Left ventricle myocardium inferior (tissue), 1 donor: ENCODE measurements at regions not wholly inside any gene's neighbourhood (a gene's known extent, or its start where the extent isn't known, plus 50 kb on each side); places are given as distances from the start of the nearest gene placed in this dataset.
"Not testable (repeated sequence)": the region's sequence is repeated elsewhere in the genome, so short reads cannot be mapped to it uniquely, and the experiment has no call there.

ENCODE experiments used
- DNase-seq: peaks from one replicate; pipeline ENCODE4 v3.0.0-alpha.2; 2020
- H3K27ac ChIP-seq: fragments of 200-600 bp; replicated peaks from 2 replicates; pipeline ENCODE4 v1.8.0; 2021
- H3K27me3 ChIP-seq: fragments of 200-600 bp; 2 replicates; pipeline ENCODE4 v1.8.0; 2021; ENCODE audit warnings: low read depth
- H3K36me3 ChIP-seq: fragments of 200-600 bp; 2 replicates; pipeline ENCODE4 v1.8.0; 2021
- H3K4me1 ChIP-seq: fragments of 200-600 bp; 2 replicates; pipeline ENCODE4 v1.8.0; 2021
- H3K4me3 ChIP-seq: fragments of 200-600 bp; 2 replicates; pipeline ENCODE4 v1.8.0; 2021; ENCODE audit warnings: mild to moderate bottlenecking, moderate library complexity
- H3K9me3 ChIP-seq: fragments of 200-600 bp; replicated peaks from 2 replicates; pipeline ENCODE4 v1.8.0; 2021
- intact Hi-C: fragments of 100-400 bp; cut with micrococcal nuclease; formaldehyde crosslinking; loops from one replicate; pipeline ENCODE4 v1.11.0; 2022
- TF ChIP-seq, protein P1 (sequence below): fragments of 200-600 bp; IDR thresholded peaks from 2 replicates; pipeline ENCODE4 v1.8.0; 2021; ENCODE audit warnings: antibody characterized with exemption, mild to moderate bottlenecking, borderline replicate concordance
- donor health status: DM: no; HTN: yes; CAD: no; lungs with severe emphysema.

DNA sequence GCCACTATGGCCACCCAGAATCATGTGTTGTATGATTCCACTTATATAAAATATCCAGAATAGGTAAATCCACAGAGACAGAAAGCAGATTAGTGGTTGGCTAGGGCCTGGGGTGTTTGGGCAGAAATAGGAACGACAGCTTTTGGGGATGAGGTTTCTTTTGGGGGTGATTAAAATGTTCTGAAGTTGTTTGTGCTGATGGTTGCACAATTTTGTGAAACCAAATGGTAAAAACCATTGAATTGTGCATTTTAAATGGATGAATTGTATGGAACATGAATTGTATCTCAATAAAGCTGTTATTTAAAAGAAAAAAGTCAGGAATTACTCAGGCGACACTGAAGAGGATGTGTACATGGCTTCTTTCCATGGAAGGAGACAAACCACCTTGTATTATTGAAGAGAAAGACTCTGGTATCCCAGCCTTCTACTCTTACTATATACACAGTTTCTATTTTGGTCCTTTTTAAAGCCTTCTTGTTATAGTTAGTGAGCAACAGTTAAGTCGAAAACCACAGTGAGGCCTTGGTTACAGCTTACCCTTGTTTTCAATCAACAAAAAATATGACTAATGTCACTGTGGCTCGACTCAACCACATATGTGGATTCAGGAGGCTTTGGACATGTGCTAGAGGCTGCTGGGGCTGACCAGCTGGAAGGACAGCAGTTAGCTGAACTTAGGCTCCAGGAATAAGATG is 57.1 kb upstream of the KMT2E start:
- Histone ChIP-seq H3K4me3 (no peak overlapping the region), H3K27ac (no peak overlapping the region), H3K36me3 (no peaks in the 10 kb centered on the region), H3K4me1 (peaks cover 25% of the 10 kb centered on the region), H3K27me3 (no peaks in the 10 kb centered on the region), H3K9me3 (no peaks in the 10 kb centered on the region)
- intact Hi-C loops, result no loop called here
- TF ChIP-seq, protein P1, sequence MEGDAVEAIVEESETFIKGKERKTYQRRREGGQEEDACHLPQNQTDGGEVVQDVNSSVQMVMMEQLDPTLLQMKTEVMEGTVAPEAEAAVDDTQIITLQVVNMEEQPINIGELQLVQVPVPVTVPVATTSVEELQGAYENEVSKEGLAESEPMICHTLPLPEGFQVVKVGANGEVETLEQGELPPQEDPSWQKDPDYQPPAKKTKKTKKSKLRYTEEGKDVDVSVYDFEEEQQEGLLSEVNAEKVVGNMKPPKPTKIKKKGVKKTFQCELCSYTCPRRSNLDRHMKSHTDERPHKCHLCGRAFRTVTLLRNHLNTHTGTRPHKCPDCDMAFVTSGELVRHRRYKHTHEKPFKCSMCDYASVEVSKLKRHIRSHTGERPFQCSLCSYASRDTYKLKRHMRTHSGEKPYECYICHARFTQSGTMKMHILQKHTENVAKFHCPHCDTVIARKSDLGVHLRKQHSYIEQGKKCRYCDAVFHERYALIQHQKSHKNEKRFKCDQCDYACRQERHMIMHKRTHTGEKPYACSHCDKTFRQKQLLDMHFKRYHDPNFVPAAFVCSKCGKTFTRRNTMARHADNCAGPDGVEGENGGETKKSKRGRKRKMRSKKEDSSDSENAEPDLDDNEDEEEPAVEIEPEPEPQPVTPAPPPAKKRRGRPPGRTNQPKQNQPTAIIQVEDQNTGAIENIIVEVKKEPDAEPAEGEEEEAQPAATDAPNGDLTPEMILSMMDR, result no peak
- DNase-seq, result no peak

- Histone ChIP-seq H3K4me1 (peaks cover 38% of the 10 kb centered on the region), H3K36me3 (no peaks in the 10 kb centered on the region), H3K27ac (no peak overlapping the region), H3K4me3 (no peak overlapping the region), H3K27me3 (no peaks in the 10 kb centered on the region), H3K9me3 (no peaks in the 10 kb centered on the region)
- intact Hi-C loops, result no loop called here
- DNase-seq, result no peak
- TF ChIP-seq, protein P1, result no peak
Measured at GRCh38 chr7:104958371-104958865, 55.6 kb upstream of the KMT2E start.

DNA sequence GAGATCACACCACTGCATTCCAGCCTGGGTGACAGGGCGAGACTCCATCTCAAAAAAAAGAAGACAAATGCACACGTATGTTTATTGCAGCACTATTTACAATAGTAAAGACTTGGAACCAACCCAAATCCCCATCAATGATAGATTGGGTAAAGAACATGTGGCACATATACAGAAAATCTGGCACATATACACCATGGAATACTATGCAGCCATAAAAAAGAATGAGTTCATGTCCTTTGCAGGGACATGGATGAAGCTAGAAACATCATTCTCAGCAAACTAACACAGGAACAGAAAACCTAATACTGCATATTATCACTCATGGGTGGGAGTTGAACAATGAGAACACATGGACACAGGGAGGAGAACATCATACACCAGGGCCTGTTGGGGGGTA is 54.5 kb upstream of the KMT2E start:
- intact Hi-C loops, H3K27ac ChIP-seq: not testable (repeated sequence)
- peaks cover 49% of the 10 kb centered on the region for H3K4me1 ChIP-seq

DNA sequence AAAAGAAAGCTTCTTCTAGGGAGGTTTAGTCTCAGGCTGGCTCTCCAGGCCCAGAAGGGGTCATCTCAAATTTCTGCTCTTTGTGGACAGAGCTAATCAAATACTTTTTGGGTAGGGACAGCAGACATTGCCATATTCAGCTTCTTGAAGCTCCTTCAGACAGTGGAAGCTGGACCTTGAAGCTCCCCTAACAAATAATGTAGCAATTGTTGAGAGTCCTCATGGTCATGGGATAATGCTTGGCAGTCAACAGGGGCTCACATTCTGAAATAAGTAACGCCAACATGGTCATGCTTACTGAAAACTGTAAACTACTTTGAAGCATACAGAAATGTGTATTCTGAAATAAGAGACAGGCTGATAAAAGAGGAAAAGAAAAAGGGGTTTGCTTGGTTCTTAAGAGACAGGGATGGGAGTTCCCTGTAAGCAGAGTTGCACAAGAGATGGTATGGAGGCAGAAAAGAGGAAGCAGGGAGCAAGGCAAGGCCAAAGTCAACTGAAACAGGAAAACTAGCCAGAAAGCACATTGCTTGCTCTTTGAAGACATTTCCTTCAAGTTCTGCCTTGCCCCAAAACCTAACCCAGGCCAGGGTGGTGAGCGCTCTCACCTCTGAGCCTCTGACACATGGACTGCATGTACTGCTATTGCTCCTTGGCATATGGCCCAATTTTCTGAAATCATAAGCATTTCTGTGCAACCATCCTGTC is 53.1 kb upstream of the KMT2E start:
- Histone ChIP-seq H3K27ac (peak overlapping the region; percentile 78), H3K36me3 (no peaks in the 10 kb centered on the region), H3K27me3 (no peaks in the 10 kb centered on the region), H3K4me1 (peaks cover 49% of the 10 kb centered on the region), H3K4me3 (no peak overlapping the region), H3K9me3 (no peaks in the 10 kb centered on the region)
- TF ChIP-seq, protein P1, result no peak
- no peak for DNase-seq
- intact Hi-C loops, result no loop called here

More for the DNA sequence above, 54.5 kb upstream of the KMT2E start:
- not testable (repeated sequence) for DNase-seq, H3K9me3 ChIP-seq, H3K4me3 ChIP-seq, H3K36me3 ChIP-seq, H3K27me3 ChIP-seq

DNA sequence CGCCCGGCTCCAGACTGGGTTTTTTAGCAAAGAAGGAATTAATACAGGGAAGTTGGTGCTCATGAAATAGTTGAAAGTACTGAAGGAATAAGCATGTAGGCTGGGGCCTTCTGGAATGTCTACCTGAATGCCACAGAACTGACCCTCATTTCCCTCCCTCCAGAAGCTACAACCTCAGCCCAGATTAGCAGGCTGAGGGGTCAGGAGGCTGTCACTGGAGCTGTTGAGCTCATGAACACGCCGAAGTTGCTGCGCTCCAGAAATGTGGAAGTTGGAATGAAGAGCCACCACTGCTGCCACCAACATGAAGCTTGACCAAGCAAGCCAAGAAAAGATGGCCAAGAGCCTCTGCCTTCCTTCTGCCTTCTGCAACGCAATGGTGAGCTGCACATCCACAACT is 52.2 kb upstream of the KMT2E start:
- Histone ChIP-seq H3K27ac (peak overlapping the region; percentile 78), H3K4me3 (no peak overlapping the region), H3K4me1 (peaks cover 49% of the 10 kb centered on the region), H3K27me3 (no peaks in the 10 kb centered on the region), H3K36me3 (no peaks in the 10 kb centered on the region), H3K9me3 (no peaks in the 10 kb centered on the region)
- TF ChIP-seq, protein P1, result no peak
- intact Hi-C loops, result no loop called here
- DNase-seq, result no peak

GRCh38 chr7:104962781-104963180 is 51.2 kb upstream of the KMT2E start:
- H3K36me3 ChIP-seq, result no peaks in the 10 kb centered on the region
- intact Hi-C loops, result no loop called here
- H3K4me1 ChIP-seq, result peaks cover 54% of the 10 kb centered on the region
- H3K27ac ChIP-seq, result peak overlapping the region; percentile 78
- no peak overlapping the region for H3K4me3 ChIP-seq
- H3K27me3 ChIP-seq, result no peaks in the 10 kb centered on the region
- DNase-seq, result no peak
- no peaks in the 10 kb centered on the region for H3K9me3 ChIP-seq
- TF ChIP-seq, protein P1, result no peak
